ENCODE measurements at regions not wholly inside any gene's neighbourhood (a gene's known extent, or its start where the extent isn't known, plus 50 kb on each side); places are given as distances from the start of the nearest gene placed in this dataset.
"Not testable (repeated sequence)": the region's sequence is repeated elsewhere in the genome, so short reads cannot be mapped to it uniquely, and the experiment has no call there.

DNA sequence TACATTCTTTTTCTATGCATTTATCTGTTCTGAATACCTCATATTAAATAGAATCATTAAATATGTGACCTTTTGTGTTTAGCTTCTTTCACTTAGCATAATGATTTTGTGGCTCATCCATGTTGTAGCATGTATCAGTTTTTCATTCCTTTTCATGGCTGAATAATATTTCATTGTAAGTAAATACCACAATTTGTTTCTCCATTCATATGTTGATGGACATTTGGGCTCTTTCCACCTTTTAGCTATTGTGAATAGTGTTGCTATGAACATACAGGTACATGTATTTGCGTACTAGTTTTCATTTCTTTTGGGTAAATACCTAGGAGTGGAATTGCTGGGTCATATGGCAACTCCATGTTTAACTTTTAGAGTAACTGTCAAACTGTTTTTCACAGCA is 85.1 kb downstream of the GNL3L start:
- no peak overlapping the region for H3K27ac ChIP-seq (ENCODE audit: low read length)
- H3K27me3 ChIP-seq (ENCODE audit: control insufficient read depth, insufficient read depth, low read length): no peaks in the 10 kb centered on the region
- H3K4me1 ChIP-seq (ENCODE audit: control insufficient read depth, insufficient read depth, low read length): no peaks in the 10 kb centered on the region
- H3K9me3 ChIP-seq (ENCODE audit: control insufficient read depth, low read depth, low read length): no peaks in the 10 kb centered on the region
- no peak for DNase-seq
- H3K4me3 ChIP-seq (ENCODE audit: low read length): no peak overlapping the region
- H3K36me3 ChIP-seq (ENCODE audit: control insufficient read depth, insufficient read depth, low read length): no peaks in the 10 kb centered on the region
- WGBS (ENCODE audit: insufficient coverage, low lambda C conversion rate): no CpG with 5 or more reads among the region's 1 CpG

GRCh38 chrX:54633641-54634040 is 103.6 kb downstream of the GNL3L start:
- H3K27me3 ChIP-seq (ENCODE audit: control insufficient read depth, insufficient read depth, low read length): no peaks in the 10 kb centered on the region
- H3K4me3 ChIP-seq (ENCODE audit: low read length): no peak overlapping the region
- no peaks in the 10 kb centered on the region for H3K36me3 ChIP-seq (ENCODE audit: control insufficient read depth, insufficient read depth, low read length)
- WGBS (ENCODE audit: insufficient coverage, low lambda C conversion rate): no CpG with 5 or more reads among the region's 3 CpGs
- H3K4me1 ChIP-seq (ENCODE audit: control insufficient read depth, insufficient read depth, low read length): no peaks in the 10 kb centered on the region
- DNase-seq: no peak
- no peak overlapping the region for H3K27ac ChIP-seq (ENCODE audit: low read length)
- no peaks in the 10 kb centered on the region for H3K9me3 ChIP-seq (ENCODE audit: control insufficient read depth, low read depth, low read length)

GRCh38 chrX:54639018-54639345 is 109.0 kb downstream of the GNL3L start:
- Histone ChIP-seq H3K9me3 (ENCODE audit: control insufficient read depth, low read depth, low read length) (no peaks in the 10 kb centered on the region), H3K4me3 (ENCODE audit: low read length) (peak overlapping the region; percentile 60), H3K27ac (ENCODE audit: low read length) (peak overlapping the region; percentile 94), H3K4me1 (ENCODE audit: control insufficient read depth, insufficient read depth, low read length) (no peaks in the 10 kb centered on the region), H3K27me3 (ENCODE audit: control insufficient read depth, insufficient read depth, low read length) (no peaks in the 10 kb centered on the region), H3K36me3 (ENCODE audit: control insufficient read depth, insufficient read depth, low read length) (no peaks in the 10 kb centered on the region)
- no CpG with 5 or more reads among the region's 3 CpGs for WGBS (ENCODE audit: insufficient coverage, low lambda C conversion rate)
- no peak for DNase-seq

- Histone ChIP-seq H3K27me3 (ENCODE audit: control insufficient read depth, insufficient read depth, low read length) (no peaks in the 10 kb centered on the region), H3K36me3 (ENCODE audit: control insufficient read depth, insufficient read depth, low read length) (no peaks in the 10 kb centered on the region), H3K4me1 (ENCODE audit: control insufficient read depth, insufficient read depth, low read length) (no peaks in the 10 kb centered on the region), H3K27ac (ENCODE audit: low read length) (peak overlapping the region; percentile 94), H3K4me3 (ENCODE audit: low read length) (peak overlapping the region; percentile 60), H3K9me3 (ENCODE audit: control insufficient read depth, low read depth, low read length) (no peaks in the 10 kb centered on the region)
- peak; percentile 93 to 95 for DNase-seq
- no CpG with 5 or more reads among the region's 47 CpGs for WGBS (ENCODE audit: insufficient coverage, low lambda C conversion rate)
These were observed 109.5 kb downstream of the GNL3L start for GRCh38 chrX:54639346-54640102.

DNA sequence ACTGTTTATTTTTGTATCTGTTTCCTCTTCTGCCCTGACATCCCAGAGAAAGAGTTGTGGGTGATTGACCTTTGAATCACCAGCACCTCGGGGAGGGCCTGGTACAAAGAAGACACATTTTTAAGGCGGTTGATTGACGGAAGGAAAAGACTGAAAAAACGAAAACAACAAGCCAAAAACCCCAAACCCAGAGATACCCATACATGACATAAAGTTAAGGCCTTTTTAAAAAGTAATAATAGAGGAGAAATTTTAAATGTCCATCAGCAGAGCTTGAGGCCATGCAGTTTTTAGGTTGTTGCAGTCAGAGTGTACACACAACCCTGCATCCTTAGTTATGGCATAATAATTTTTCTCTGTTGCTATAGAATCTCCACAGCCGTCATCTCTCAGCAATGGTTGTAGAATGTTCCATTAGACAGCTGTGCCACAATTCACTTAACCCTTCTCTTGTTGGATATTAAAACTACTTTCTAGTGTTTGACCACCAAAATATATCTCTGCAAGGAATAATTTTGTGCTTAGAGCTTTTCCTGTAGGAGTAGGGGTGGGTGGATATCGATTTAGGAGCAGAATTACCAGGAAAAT is 110.2 kb downstream of the GNL3L start:
- Histone ChIP-seq H3K4me1 (ENCODE audit: control insufficient read depth, insufficient read depth, low read length) (no peaks in the 10 kb centered on the region), H3K27me3 (ENCODE audit: control insufficient read depth, insufficient read depth, low read length) (no peaks in the 10 kb centered on the region), H3K4me3 (ENCODE audit: low read length) (peak overlapping the region; percentile 60), H3K9me3 (ENCODE audit: control insufficient read depth, low read depth, low read length) (no peaks in the 10 kb centered on the region), H3K27ac (ENCODE audit: low read length) (peak overlapping the region; percentile 94), H3K36me3 (ENCODE audit: control insufficient read depth, insufficient read depth, low read length) (no peaks in the 10 kb centered on the region)
- DNase-seq: no peak
- WGBS (ENCODE audit: insufficient coverage, low lambda C conversion rate): no CpG with 5 or more reads among the region's 6 CpGs

DNA sequence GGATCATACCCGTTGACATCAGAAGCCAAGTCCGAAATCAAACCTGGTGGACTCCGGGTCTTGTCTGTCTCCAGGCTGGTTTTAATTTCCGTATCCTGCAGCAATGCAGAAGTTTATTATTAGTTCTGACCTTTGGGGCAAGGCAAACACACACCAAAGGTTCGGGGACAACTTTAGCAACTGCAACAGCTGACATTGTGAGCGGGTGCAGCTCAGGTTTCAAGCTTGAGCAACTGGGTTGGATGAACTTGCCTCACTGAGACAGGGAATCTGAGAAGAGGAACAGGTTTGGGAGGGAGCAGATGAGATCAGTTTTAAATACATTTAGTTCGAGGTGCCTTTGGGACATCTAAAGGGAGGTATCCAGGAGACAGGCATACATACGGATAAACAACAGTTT is 110.7 kb downstream of the GNL3L start:
- Histone ChIP-seq H3K27ac (ENCODE audit: low read length) (no peak overlapping the region), H3K4me3 (ENCODE audit: low read length) (no peak overlapping the region), H3K27me3 (ENCODE audit: control insufficient read depth, insufficient read depth, low read length) (no peaks in the 10 kb centered on the region), H3K36me3 (ENCODE audit: control insufficient read depth, insufficient read depth, low read length) (no peaks in the 10 kb centered on the region), H3K9me3 (ENCODE audit: control insufficient read depth, low read depth, low read length) (no peaks in the 10 kb centered on the region), H3K4me1 (ENCODE audit: control insufficient read depth, insufficient read depth, low read length) (no peaks in the 10 kb centered on the region)
- DNase-seq: peak; percentile 2 to 4
- WGBS (ENCODE audit: insufficient coverage, low lambda C conversion rate): no CpG with 5 or more reads among the region's 8 CpGs

DNA sequence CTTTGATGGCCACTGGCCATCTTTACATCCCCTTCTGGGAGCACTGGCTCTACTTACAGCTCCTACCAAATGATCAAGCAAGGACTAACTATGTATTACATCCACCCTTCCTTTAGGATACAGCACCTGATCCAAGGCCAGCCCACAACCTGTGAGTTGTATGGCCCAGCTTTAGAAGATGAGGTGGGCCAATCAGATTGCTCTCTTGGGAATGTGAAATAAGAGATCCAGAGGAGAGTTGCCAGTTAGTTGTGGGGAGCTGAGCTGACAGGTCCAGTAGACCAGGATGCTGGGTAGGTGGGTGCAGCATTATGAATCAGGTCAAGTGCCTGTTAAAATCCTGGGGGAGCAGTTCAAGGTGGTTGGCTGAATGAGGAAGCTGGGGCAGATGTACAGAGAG is 111.5 kb downstream of the GNL3L start:
- Histone ChIP-seq H3K4me3 (ENCODE audit: low read length) (no peak overlapping the region), H3K27me3 (ENCODE audit: control insufficient read depth, insufficient read depth, low read length) (no peaks in the 10 kb centered on the region), H3K4me1 (ENCODE audit: control insufficient read depth, insufficient read depth, low read length) (no peaks in the 10 kb centered on the region), H3K36me3 (ENCODE audit: control insufficient read depth, insufficient read depth, low read length) (no peaks in the 10 kb centered on the region), H3K27ac (ENCODE audit: low read length) (no peak overlapping the region), H3K9me3 (ENCODE audit: control insufficient read depth, low read depth, low read length) (no peaks in the 10 kb centered on the region)
- no peak for DNase-seq

DNA sequence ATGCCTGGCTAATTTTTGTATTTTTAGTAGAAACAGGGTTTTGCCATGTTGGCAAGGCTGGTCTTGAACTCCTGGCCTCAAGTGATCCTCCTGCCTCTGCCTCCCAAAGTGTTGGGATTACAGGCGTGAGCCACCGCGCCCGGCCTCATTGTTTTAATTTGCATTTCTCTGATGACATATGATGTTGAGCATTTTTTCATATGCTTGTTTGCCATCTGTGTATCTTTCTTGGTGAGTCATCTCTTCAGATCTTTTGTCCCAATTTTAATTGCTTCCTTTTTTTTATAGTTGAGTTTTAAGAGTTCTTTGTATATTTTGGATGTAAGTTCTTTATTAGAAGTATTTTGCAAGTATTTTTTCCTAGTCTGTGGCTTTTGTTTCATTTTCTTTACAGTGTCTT is 117.6 kb downstream of the GNL3L start:
- not testable (repeated sequence) for H3K9me3 ChIP-seq (ENCODE audit: control insufficient read depth, low read depth, low read length); H3K4me1 ChIP-seq (ENCODE audit: control insufficient read depth, insufficient read depth, low read length); DNase-seq; H3K27ac ChIP-seq (ENCODE audit: low read length); H3K4me3 ChIP-seq (ENCODE audit: low read length); H3K27me3 ChIP-seq (ENCODE audit: control insufficient read depth, insufficient read depth, low read length); H3K36me3 ChIP-seq (ENCODE audit: control insufficient read depth, insufficient read depth, low read length)
- no CpG with 5 or more reads among the region's 4 CpGs for WGBS (ENCODE audit: insufficient coverage, low lambda C conversion rate)

DNA sequence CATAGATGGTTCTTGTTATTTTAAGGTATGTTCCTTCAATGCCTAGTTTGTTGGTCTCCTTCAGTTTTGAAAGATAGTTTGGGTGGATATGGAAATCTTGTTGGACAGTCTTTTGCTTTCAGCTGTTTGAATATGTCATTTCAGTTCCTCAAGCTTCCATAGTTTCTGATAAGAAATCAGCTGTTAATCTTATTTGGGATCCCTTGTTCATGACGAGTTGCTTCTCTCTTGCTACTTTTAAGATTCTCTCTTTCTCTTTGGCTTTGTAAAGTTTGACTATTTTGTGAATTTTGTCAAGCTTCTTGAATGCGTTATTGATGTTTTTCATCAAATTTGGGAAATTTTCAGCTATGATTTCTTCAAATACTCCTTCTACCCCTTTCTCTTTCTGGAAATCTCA is 129.5 kb downstream of the GNL3L start:
- Histone ChIP-seq H3K27me3 (ENCODE audit: control insufficient read depth, insufficient read depth, low read length) (no peaks in the 10 kb centered on the region), H3K36me3 (ENCODE audit: control insufficient read depth, insufficient read depth, low read length) (no peaks in the 10 kb centered on the region), H3K27ac (ENCODE audit: low read length) (no peak overlapping the region), H3K4me3 (ENCODE audit: low read length) (no peak overlapping the region), H3K9me3 (ENCODE audit: control insufficient read depth, low read depth, low read length) (no peaks in the 10 kb centered on the region), H3K4me1 (ENCODE audit: control insufficient read depth, insufficient read depth, low read length) (no peaks in the 10 kb centered on the region)
- DNase-seq: no peak
- WGBS (ENCODE audit: insufficient coverage, low lambda C conversion rate): no CpG with 5 or more reads among the region's 2 CpGs

DNA sequence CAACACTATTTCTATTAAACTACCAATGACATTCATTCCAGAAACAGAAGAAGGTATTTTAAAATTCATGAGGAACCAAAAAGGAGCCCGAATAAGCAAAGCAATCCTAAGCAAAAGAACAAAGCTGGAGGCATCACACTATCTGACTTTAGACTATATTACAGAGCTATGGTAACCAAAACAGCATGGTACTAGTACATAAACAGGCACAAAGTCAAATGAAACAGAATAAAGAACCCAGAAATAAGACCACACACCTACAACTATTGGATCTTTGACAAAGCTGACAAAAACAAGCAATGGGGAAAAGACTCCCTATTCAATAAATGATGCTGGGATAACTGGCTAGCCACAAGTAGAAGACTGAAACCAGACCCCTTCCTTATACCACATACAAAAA is 122.3 kb downstream of the ITIH6 start:
- no peaks in the 10 kb centered on the region for H3K27me3 ChIP-seq (ENCODE audit: control insufficient read depth, insufficient read depth, low read length)
- H3K4me1 ChIP-seq (ENCODE audit: control insufficient read depth, insufficient read depth, low read length): no peaks in the 10 kb centered on the region
- no peaks in the 10 kb centered on the region for H3K36me3 ChIP-seq (ENCODE audit: control insufficient read depth, insufficient read depth, low read length)
- H3K27ac ChIP-seq (ENCODE audit: low read length): no peak overlapping the region
- no peak overlapping the region for H3K4me3 ChIP-seq (ENCODE audit: low read length)
- no peak for DNase-seq
- WGBS (ENCODE audit: insufficient coverage, low lambda C conversion rate): no CpG with 5 or more reads among the region's 1 CpG
- no peaks in the 10 kb centered on the region for H3K9me3 ChIP-seq (ENCODE audit: control insufficient read depth, low read depth, low read length)

DNA sequence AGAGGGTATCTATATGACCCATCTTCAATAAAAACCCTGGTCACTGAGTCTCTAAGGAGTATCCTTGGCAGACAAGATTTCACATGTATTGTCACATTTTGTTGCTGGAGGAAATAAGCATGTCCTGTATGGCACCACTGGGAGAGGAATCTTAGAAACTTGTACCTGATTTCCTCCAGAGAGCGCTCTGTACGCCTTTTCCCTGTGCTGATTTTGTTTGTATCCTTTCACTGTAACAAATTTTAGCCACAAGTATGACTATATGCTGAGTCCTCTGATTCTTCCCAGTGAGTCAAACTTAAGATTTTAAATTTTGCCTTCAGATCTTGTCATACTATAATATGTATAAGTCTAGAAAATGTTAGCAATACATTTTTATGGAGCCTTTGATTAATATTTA is 102.8 kb downstream of the ITIH6 start:
- Histone ChIP-seq H3K4me1 (ENCODE audit: control insufficient read depth, insufficient read depth, low read length) (no peaks in the 10 kb centered on the region), H3K9me3 (ENCODE audit: control insufficient read depth, low read depth, low read length) (no peaks in the 10 kb centered on the region), H3K27me3 (ENCODE audit: control insufficient read depth, insufficient read depth, low read length) (no peaks in the 10 kb centered on the region), H3K27ac (ENCODE audit: low read length) (no peak overlapping the region), H3K4me3 (ENCODE audit: low read length) (no peak overlapping the region), H3K36me3 (ENCODE audit: control insufficient read depth, insufficient read depth, low read length) (no peaks in the 10 kb centered on the region)
- no peak for DNase-seq
- WGBS (ENCODE audit: insufficient coverage, low lambda C conversion rate): no CpG with 5 or more reads among the region's 2 CpGs

Data from large intestine (tissue), 3 donors.